H1 (cell line): ENCODE measurements at regions not wholly inside any gene's neighbourhood (a gene's known extent, or its start where the extent isn't known, plus 50 kb on each side); places are given as distances from the start of the nearest gene placed in this dataset.

Source experiments
- CTCF ChIA-PET: fragments of 300-600 bp; sonication (Branson Sonifier 250); formaldehyde crosslinking; loops from one replicate; lab custom pipeline; 2021; ENCODE audit not compliant: partially characterized antibody; lab: Charles Lee
- POLR2A ChIA-PET: fragments of 300-600 bp; sonication (Branson Sonifier 250); formaldehyde crosslinking; loops from one replicate; lab custom pipeline; 2021; ENCODE audit warnings: inconsistent platforms; ENCODE audit not compliant: partially characterized antibody; lab: Charles Lee
- DNase-seq, 2 experiments: peaks; one replicate each; pipeline versions ENCODE4 v3.0.0 to v3.0.0-alpha.2; 2010 to 2022; ENCODE audit warnings: low spot score in 2 of 2, low read depth in 1 of 2, mixed read lengths in 1 of 2
- FAIRE-seq: peaks from 2 replicates; lab custom pipeline; 2011; peaks lifted over from hg19 to GRCh38; lab: Jason Lieb, UNC
- H2AFZ ChIP-seq: 2 replicates; pipeline ENCODE4 v1.8.1; 2012; ENCODE audit warnings: low read length, inconsistent platforms
- H2AK5ac ChIP-seq: 2 replicates; pipeline ENCODE4 v1.6.1; 2013; ENCODE audit warnings: low read depth, low read length
- H2BK120ac ChIP-seq: replicated peaks from 2 replicates; pipeline ENCODE3; 2013; ENCODE audit warnings: low read depth, low read length, inconsistent platforms
- H2BK12ac ChIP-seq: 2 replicates; pipeline ENCODE4 v1.6.1; 2013; ENCODE audit warnings: low read depth, low read length
- H2BK15ac ChIP-seq: 2 replicates; pipeline ENCODE4 v1.6.1; 2013; ENCODE audit warnings: low read length
- H2BK20ac ChIP-seq: 2 replicates; pipeline ENCODE4 v1.6.1; 2013; ENCODE audit warnings: low read length
- H2BK5ac ChIP-seq: 2 replicates; pipeline ENCODE4 v1.6.1; 2013; ENCODE audit warnings: low read depth, low read length
- H3K14ac ChIP-seq: 2 replicates; pipeline ENCODE4 v1.6.1; 2013; ENCODE audit warnings: inconsistent platforms; ENCODE audit not compliant: insufficient read length
- H3K18ac ChIP-seq: 2 replicates; pipeline ENCODE4 v1.6.1; 2013; ENCODE audit warnings: low read length; ENCODE audit errors: extremely low read depth
- H3K23ac ChIP-seq: 2 replicates; pipeline ENCODE4 v1.6.1; 2013; ENCODE audit warnings: inconsistent platforms; ENCODE audit not compliant: insufficient read length
- H3K23me2 ChIP-seq: 2 replicates; pipeline ENCODE4 v1.6.1; 2013; ENCODE audit warnings: low read depth, low read length
- H3K27ac ChIP-seq: 2 replicates; pipeline ENCODE4 v1.6.1; 2011; ENCODE audit warnings: low read depth, low read length, inconsistent platforms
- H3K27me3 ChIP-seq, 4 experiments: replicated peaks in 1 of 4; 1 replicate in 1 of 4; 2 replicates in 3 of 4; pipeline versions ENCODE4 v1.6.1 to v1.8.1; 2011 to 2013; ENCODE audit warnings: low read length in 3 of 4, mild to moderate bottlenecking in 3 of 4, inconsistent platforms in 2 of 4, mixed read lengths in 2 of 4, moderate library complexity in 1 of 4; ENCODE audit not compliant: control insufficient read depth in 3 of 4, insufficient read depth in 3 of 4; ENCODE audit errors: extremely low read depth in 1 of 4
- H3K36me3 ChIP-seq, 4 experiments: 2 replicates each; pipeline versions ENCODE4 v1.6.1 to v1.8.1; 2011 to 2013; ENCODE audit warnings: mild to moderate bottlenecking in 4 of 4, low read length in 3 of 4, moderate library complexity in 2 of 4, control low read depth in 1 of 4, inconsistent platforms in 1 of 4; ENCODE audit not compliant: insufficient read depth in 4 of 4, control insufficient read depth in 2 of 4
- H3K4ac ChIP-seq: replicated peaks from 2 replicates; pipeline ENCODE3; 2013; ENCODE audit warnings: low read length, low read depth, mixed read lengths, inconsistent platforms; ENCODE audit not compliant: insufficient read length
- H3K4me1 ChIP-seq, 4 experiments: replicated peaks in 1 of 4; 1 replicate in 1 of 4; 2 replicates in 3 of 4; pipeline versions ENCODE4 v1.6.1 to v1.8.1; 2011 to 2013; ENCODE audit warnings: low read length in 3 of 4, inconsistent platforms in 2 of 4, mixed read lengths in 1 of 4; ENCODE audit not compliant: insufficient read depth in 4 of 4, control insufficient read depth in 3 of 4
- H3K4me2 ChIP-seq, 2 experiments: 2 replicates each; pipeline versions ENCODE4 v1.6.1 to v1.8.1; 2011 to 2013; ENCODE audit warnings: low read depth in 2 of 2, low read length in 2 of 2, control low read depth in 1 of 2, inconsistent platforms in 1 of 2, mild to moderate bottlenecking in 1 of 2; ENCODE audit not compliant: insufficient read depth in 1 of 2
- H3K4me3 ChIP-seq, 4 experiments: fragments of 200-600, 300-600 bp in 1 of 4; sonication (generic), shearing (Covaris generic), sonication (Bioruptor Twin) in 1 of 4; 2 replicates each; pipeline versions ENCODE4 v1.5.1 to v1.8.1; 2011 to 2016; ENCODE audit warnings: low read length in 4 of 4, low read depth in 3 of 4, control low read depth in 2 of 4, inconsistent platforms in 2 of 4, mild to moderate bottlenecking in 2 of 4, mixed read lengths in 1 of 4, moderate library complexity in 1 of 4; ENCODE audit not compliant: insufficient read depth in 2 of 4; ENCODE audit errors: extremely low read depth in 1 of 4
- H3K56ac ChIP-seq: replicated peaks from 2 replicates; pipeline ENCODE3; 2013; ENCODE audit warnings: low read depth, mild to moderate bottlenecking, mixed read lengths, low read length, inconsistent platforms; ENCODE audit not compliant: insufficient read length
- H3K79me1 ChIP-seq: 2 replicates; pipeline ENCODE4 v1.6.1; 2013; ENCODE audit warnings: low read depth, low read length, control low read depth
- H3K79me2 ChIP-seq, 2 experiments: 2 replicates each; pipeline versions ENCODE4 v1.6.1 to v1.8.1; 2012 to 2013; ENCODE audit warnings: low read length in 2 of 2, mild to moderate bottlenecking in 2 of 2, inconsistent platforms in 1 of 2; ENCODE audit not compliant: insufficient read depth in 2 of 2, control insufficient read depth in 1 of 2
- H3K9ac ChIP-seq, 4 experiments: replicated peaks in 1 of 4; 1 replicate in 1 of 4; 2 replicates in 3 of 4; pipeline versions ENCODE4 v1.6.1 to v1.8.1; 2011 to 2013; ENCODE audit warnings: low read depth in 3 of 4, low read length in 3 of 4, control low read depth in 2 of 4, mild to moderate bottlenecking in 2 of 4, moderate library complexity in 2 of 4, inconsistent platforms in 1 of 4; ENCODE audit errors: extremely low read depth in 1 of 4
- H3K9me3 ChIP-seq, 2 experiments: 2 replicates each; pipeline versions ENCODE4 v1.6.1 to v1.8.1; 2012 to 2013; ENCODE audit warnings: mild to moderate bottlenecking in 2 of 2, moderate library complexity in 2 of 2, control low read depth in 1 of 2, inconsistent platforms in 1 of 2, low read depth in 1 of 2, low read length in 1 of 2, mixed read lengths in 1 of 2; ENCODE audit not compliant: insufficient read depth in 2 of 2
- H4K20me1 ChIP-seq, 2 experiments: replicated peaks in 1 of 2; 2 replicates each; pipeline versions ENCODE3 to v1.8.1; 2011 to 2013; ENCODE audit warnings: inconsistent platforms in 2 of 2, low read length in 2 of 2, mild to moderate bottlenecking in 1 of 2; ENCODE audit not compliant: insufficient read depth in 2 of 2, control insufficient read depth in 1 of 2
- H4K5ac ChIP-seq: 2 replicates; pipeline ENCODE4 v1.6.1; 2013; ENCODE audit warnings: low read length, low read depth, mixed read lengths, inconsistent platforms; ENCODE audit not compliant: insufficient read length
- H4K8ac ChIP-seq: 2 replicates; pipeline ENCODE4 v1.8.0; 2013; ENCODE audit warnings: mild to moderate bottlenecking, moderate library complexity, low read length, inconsistent platforms; ENCODE audit not compliant: insufficient read depth; ENCODE audit errors: extremely low read depth
- H4K91ac ChIP-seq: replicated peaks from 2 replicates; pipeline ENCODE3; 2013; ENCODE audit warnings: low read length, mixed read lengths, inconsistent platforms; ENCODE audit not compliant: insufficient read length
- BRCA1 ChIP-seq: IDR thresholded peaks from 2 replicates; pipeline ENCODE4 v1.6.1; 2012; ENCODE audit warnings: low read depth, low read length, improper control_type of control experiment
- HDAC6 ChIP-seq: IDR thresholded peaks from one replicate; pipeline ENCODE4 v1.7.1; 2012; ENCODE audit warnings: low read depth, mild to moderate bottlenecking, inconsistent platforms, low read length, moderate library complexity
- NRF1 ChIP-seq: IDR thresholded peaks from 2 replicates; pipeline ENCODE4 v1.6.1; 2011; ENCODE audit warnings: mild to moderate bottlenecking, low read depth, low read length, improper control_type of control experiment
- WGBS, 2 experiments: shearing (Covaris generic) in 1 of 2; methylation state at CpG; one replicate each; pipeline versions ENCODE4 v1.1.6 to v1.1.7; 2013 to 2015; ENCODE audit warnings: low lambda C conversion rate in 2 of 2, mixed read lengths in 2 of 2, inconsistent platforms in 1 of 2, low coverage in 1 of 2, missing lambda C conversion rate in 1 of 2; ENCODE audit not compliant: insufficient replicate concordance in 2 of 2, insufficient coverage in 1 of 2, insufficient read length in 1 of 2; ENCODE audit errors: extremely low coverage in 1 of 2, missing lambda C conversion rate in 1 of 2; 5-methylcytosine and 5-hydroxymethylcytosine counted together

- FAIRE-seq: no peak
- H3K4me1 ChIP-seq: no peaks in the 10 kb centered on the region
Measured at GRCh38 chr4:130699004-130699403, 1603.1 kb downstream of the C4orf33 start.

More at GRCh38 chr4:130699004-130699403, 1603.1 kb downstream of the C4orf33 start:
- Histone ChIP-seq H3K27me3 (no peaks in the 10 kb centered on the region), H3K79me1 (no peaks in the 10 kb centered on the region), H3K9ac (no peak overlapping the region), H2BK5ac (no peak overlapping the region), H3K4ac (no peak overlapping the region), H3K27ac (no peak overlapping the region), H3K56ac (no peak overlapping the region), H2AK5ac (no peak overlapping the region), H2AFZ (no peak overlapping the region), H4K20me1 (no peaks in the 10 kb centered on the region), H3K9me3 (no peaks in the 10 kb centered on the region), H3K14ac (no peak overlapping the region), H2BK15ac (no peak overlapping the region), H3K79me2 (no peaks in the 10 kb centered on the region), H3K4me2 (no peak overlapping the region), H3K18ac (no peak overlapping the region), H3K36me3 (no peaks in the 10 kb centered on the region), H4K8ac (no peak overlapping the region), H4K91ac (no peak overlapping the region), H3K23me2 (no peaks in the 10 kb centered on the region; the same call in 1 of the 2 replicates), H2BK12ac (no peak overlapping the region), H3K4me3 (no peak overlapping the region), H2BK120ac (no peak overlapping the region), H3K23ac (no peak overlapping the region), H4K5ac (no peak overlapping the region), H2BK20ac (no peak overlapping the region)
- TF ChIP-seq BRCA1 (no peak), NRF1 (no peak), HDAC6 (no peak)
- POLR2A ChIA-PET: no interaction called here
- WGBS, 2 experiments: 55% methylated on average over 5 of the region's 5 CpGs; no CpG with 5 or more reads in 1 of the 2 experiments
- CTCF ChIA-PET: no interaction called here
- no peak for DNase-seq
